ENCODE measurements at regions not wholly inside any gene's neighbourhood (a gene's known extent, or its start where the extent isn't known, plus 50 kb on each side); places are given as distances from the start of the nearest gene placed in this dataset.
A peak's percentile ranks its signal among the peaks of the same experiment; 100 is the strongest.

DNA sequence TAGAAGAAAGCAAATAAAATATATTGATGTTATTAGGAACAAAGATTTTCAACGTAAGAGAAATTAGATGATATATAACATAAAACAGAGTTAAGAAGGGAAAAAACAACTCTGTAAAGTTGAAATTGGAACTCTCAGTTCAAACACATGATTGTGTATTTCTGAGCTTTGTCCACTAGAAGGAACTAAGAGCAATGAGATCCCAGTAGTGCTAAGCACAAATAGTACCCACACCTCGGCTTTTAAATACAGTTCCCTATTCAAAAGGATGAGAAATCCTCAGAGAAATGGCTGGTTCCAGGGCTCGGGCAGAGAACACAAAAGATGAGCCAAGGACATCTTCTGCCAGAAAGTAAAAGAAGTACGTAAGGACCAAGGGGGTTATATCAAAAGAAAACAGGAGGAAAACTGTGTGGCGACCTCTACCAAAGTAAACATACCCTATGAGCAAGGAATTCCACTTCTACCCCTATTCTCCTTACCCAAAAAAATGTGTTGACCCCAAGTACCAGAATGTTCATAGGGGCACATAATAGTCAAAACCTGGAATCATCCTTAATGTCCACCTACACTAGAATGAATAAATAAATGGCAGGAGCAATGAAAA, 96.6 kb downstream of the SPTSSA start:
- TF ChIP-seq EZH2 (IDR thresholded peaks at IDR 0.05; ENCODE audit: low read length): no peak
- TF ChIP-seq, protein P1, sequence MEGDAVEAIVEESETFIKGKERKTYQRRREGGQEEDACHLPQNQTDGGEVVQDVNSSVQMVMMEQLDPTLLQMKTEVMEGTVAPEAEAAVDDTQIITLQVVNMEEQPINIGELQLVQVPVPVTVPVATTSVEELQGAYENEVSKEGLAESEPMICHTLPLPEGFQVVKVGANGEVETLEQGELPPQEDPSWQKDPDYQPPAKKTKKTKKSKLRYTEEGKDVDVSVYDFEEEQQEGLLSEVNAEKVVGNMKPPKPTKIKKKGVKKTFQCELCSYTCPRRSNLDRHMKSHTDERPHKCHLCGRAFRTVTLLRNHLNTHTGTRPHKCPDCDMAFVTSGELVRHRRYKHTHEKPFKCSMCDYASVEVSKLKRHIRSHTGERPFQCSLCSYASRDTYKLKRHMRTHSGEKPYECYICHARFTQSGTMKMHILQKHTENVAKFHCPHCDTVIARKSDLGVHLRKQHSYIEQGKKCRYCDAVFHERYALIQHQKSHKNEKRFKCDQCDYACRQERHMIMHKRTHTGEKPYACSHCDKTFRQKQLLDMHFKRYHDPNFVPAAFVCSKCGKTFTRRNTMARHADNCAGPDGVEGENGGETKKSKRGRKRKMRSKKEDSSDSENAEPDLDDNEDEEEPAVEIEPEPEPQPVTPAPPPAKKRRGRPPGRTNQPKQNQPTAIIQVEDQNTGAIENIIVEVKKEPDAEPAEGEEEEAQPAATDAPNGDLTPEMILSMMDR (optimal IDR thresholded peaks at IDR 0.05 in 1 of 3, IDR thresholded peaks at IDR 0.05 in 1 of 3, conservative IDR thresholded peaks at IDR 0.05 in 1 of 3; ENCODE audit: extremely low read depth in 1 of 3, insufficient read depth in 2 of 3, low read length in 3 of 3): peak in 2 of 3 experiments; percentile 9 to 15

All from keratinocyte (primary cell).